Keratinocyte (primary cell): ENCODE measurements at regions not wholly inside any gene's neighbourhood (a gene's known extent, or its start where the extent isn't known, plus 50 kb on each side); places are given as distances from the start of the nearest gene placed in this dataset.

Experiments used
- EZH2 ChIP-seq: IDR thresholded peaks from one replicate; pipeline ENCODE4 v1.6.1; 2012; ENCODE audit warnings: inconsistent platforms, mild to moderate bottlenecking, low read length, moderate library complexity
- TF ChIP-seq, protein P1 (sequence below), 3 experiments: IDR thresholded peaks in 1 of 3; conservative IDR thresholded peaks in 1 of 3; optimal IDR thresholded peaks in 1 of 3; 2 replicates in 2 of 3; 3 replicates in 1 of 3; pipeline versions ENCODE3 to v1.5.1; 2011; ENCODE audit warnings: low read length in 3 of 3, mild to moderate bottlenecking in 3 of 3, moderate library complexity in 2 of 3, control low read depth in 1 of 3, inconsistent platforms in 1 of 3; ENCODE audit not compliant: insufficient read depth in 2 of 3; ENCODE audit errors: extremely low read depth in 1 of 3

GRCh38 chr6:23448281-23448680 is 677.7 kb upstream of the NRSN1 start:
- TF ChIP-seq, protein P1, sequence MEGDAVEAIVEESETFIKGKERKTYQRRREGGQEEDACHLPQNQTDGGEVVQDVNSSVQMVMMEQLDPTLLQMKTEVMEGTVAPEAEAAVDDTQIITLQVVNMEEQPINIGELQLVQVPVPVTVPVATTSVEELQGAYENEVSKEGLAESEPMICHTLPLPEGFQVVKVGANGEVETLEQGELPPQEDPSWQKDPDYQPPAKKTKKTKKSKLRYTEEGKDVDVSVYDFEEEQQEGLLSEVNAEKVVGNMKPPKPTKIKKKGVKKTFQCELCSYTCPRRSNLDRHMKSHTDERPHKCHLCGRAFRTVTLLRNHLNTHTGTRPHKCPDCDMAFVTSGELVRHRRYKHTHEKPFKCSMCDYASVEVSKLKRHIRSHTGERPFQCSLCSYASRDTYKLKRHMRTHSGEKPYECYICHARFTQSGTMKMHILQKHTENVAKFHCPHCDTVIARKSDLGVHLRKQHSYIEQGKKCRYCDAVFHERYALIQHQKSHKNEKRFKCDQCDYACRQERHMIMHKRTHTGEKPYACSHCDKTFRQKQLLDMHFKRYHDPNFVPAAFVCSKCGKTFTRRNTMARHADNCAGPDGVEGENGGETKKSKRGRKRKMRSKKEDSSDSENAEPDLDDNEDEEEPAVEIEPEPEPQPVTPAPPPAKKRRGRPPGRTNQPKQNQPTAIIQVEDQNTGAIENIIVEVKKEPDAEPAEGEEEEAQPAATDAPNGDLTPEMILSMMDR (optimal IDR thresholded peaks at IDR 0.05 in 1 of 3, IDR thresholded peaks at IDR 0.05 in 1 of 3, conservative IDR thresholded peaks at IDR 0.05 in 1 of 3; ENCODE audit: extremely low read depth in 1 of 3, insufficient read depth in 2 of 3, low read length in 3 of 3), result no peak
- TF ChIP-seq EZH2, result no peak
